ENCODE measurements at regions not wholly inside any gene's neighbourhood (a gene's known extent, or its start where the extent isn't known, plus 50 kb on each side); places are given as distances from the start of the nearest gene placed in this dataset.
A peak's percentile ranks its signal among the peaks of the same experiment; 100 is the strongest.

- H3K27me3 ChIP-seq (ENCODE audit: insufficient read depth, low read depth, severe bottlenecking): no peaks in the 10 kb centered on the region
- no peaks in the 10 kb centered on the region for H3K36me3 ChIP-seq
- no peak overlapping the region for H3K27ac ChIP-seq
- H3K9me3 ChIP-seq (ENCODE audit: severe bottlenecking): no peaks in the 10 kb centered on the region
- H3K4me3 ChIP-seq (ENCODE audit: low read depth, low read length): no peak overlapping the region
- TF ChIP-seq CTCF (IDR thresholded peaks at IDR 0.05; ENCODE audit: low read depth, low read length): no peak
- no peak for DNase-seq
Measured at GRCh38 chr12:16437926-16438325, 90.5 kb downstream of the MGST1 start.

- TF ChIP-seq CTCF (IDR thresholded peaks at IDR 0.05; ENCODE audit: low read depth, low read length): no peak
- H3K27ac ChIP-seq: peak overlapping the region; percentile 25; the same call in 1 of the 2 replicates
- peak; percentile 14 for DNase-seq
- H3K36me3 ChIP-seq: no peaks in the 10 kb centered on the region
- H3K27me3 ChIP-seq (ENCODE audit: insufficient read depth, low read depth, severe bottlenecking): no peaks in the 10 kb centered on the region
- no peaks in the 10 kb centered on the region for H3K9me3 ChIP-seq (ENCODE audit: severe bottlenecking)
- H3K4me3 ChIP-seq (ENCODE audit: low read depth, low read length): no peak overlapping the region
Measured at GRCh38 chr12:16449459-16449858, 102.0 kb downstream of the MGST1 start.

- no peak for DNase-seq
- H3K27me3 ChIP-seq (ENCODE audit: insufficient read depth, low read depth, severe bottlenecking): no peaks in the 10 kb centered on the region
- H3K27ac ChIP-seq: no peak overlapping the region
- no peaks in the 10 kb centered on the region for H3K36me3 ChIP-seq
- no peak overlapping the region for H3K4me3 ChIP-seq (ENCODE audit: low read depth, low read length)
- no peak for TF ChIP-seq CTCF (IDR thresholded peaks at IDR 0.05; ENCODE audit: low read depth, low read length)
- H3K9me3 ChIP-seq (ENCODE audit: severe bottlenecking): no peaks in the 10 kb centered on the region
Measured at GRCh38 chr12:16453319-16453718, 105.9 kb downstream of the MGST1 start.

- no peak for TF ChIP-seq CTCF (IDR thresholded peaks at IDR 0.05; ENCODE audit: low read depth, low read length)
- H3K36me3 ChIP-seq: no peaks in the 10 kb centered on the region
- DNase-seq: no peak
- H3K9me3 ChIP-seq (ENCODE audit: severe bottlenecking): no peaks in the 10 kb centered on the region
- no peak overlapping the region for H3K27ac ChIP-seq
- H3K27me3 ChIP-seq (ENCODE audit: insufficient read depth, low read depth, severe bottlenecking): no peaks in the 10 kb centered on the region
- no peak overlapping the region for H3K4me3 ChIP-seq (ENCODE audit: low read depth, low read length)
Measured at GRCh38 chr12:16454481-16454880, 107.0 kb downstream of the MGST1 start.

- no peaks in the 10 kb centered on the region for H3K27me3 ChIP-seq (ENCODE audit: insufficient read depth, low read depth, severe bottlenecking)
- no peak for DNase-seq
- no peaks in the 10 kb centered on the region for H3K9me3 ChIP-seq (ENCODE audit: severe bottlenecking)
- TF ChIP-seq CTCF (IDR thresholded peaks at IDR 0.05; ENCODE audit: low read depth, low read length): no peak
- H3K4me3 ChIP-seq (ENCODE audit: low read depth, low read length): no peak overlapping the region
- H3K36me3 ChIP-seq: no peaks in the 10 kb centered on the region
- no peak overlapping the region for H3K27ac ChIP-seq
Measured at GRCh38 chr12:16458521-16459078, 111.2 kb downstream of the MGST1 start.

GRCh38 chr12:16467272-16467671 lies 119.8 kb downstream of the MGST1 start:
- no peaks in the 10 kb centered on the region for H3K27me3 ChIP-seq (ENCODE audit: insufficient read depth, low read depth, severe bottlenecking)

More at GRCh38 chr12:16467272-16467671, 119.8 kb downstream of the MGST1 start:
- DNase-seq: no peak
- Histone ChIP-seq H3K9me3 (ENCODE audit: severe bottlenecking) (no peaks in the 10 kb centered on the region), H3K27ac (no peak overlapping the region), H3K36me3 (no peaks in the 10 kb centered on the region), H3K4me3 (ENCODE audit: low read depth, low read length) (no peak overlapping the region)
- no peak for TF ChIP-seq CTCF (IDR thresholded peaks at IDR 0.05; ENCODE audit: low read depth, low read length)

Data from WERI-Rb-1 (cell line).